NCI-H2196 (cell line): ENCODE measurements at regions not wholly inside any gene's neighbourhood (a gene's known extent, or its start where the extent isn't known, plus 50 kb on each side); places are given as distances from the start of the nearest gene placed in this dataset.
"Not testable (repeated sequence)": the region's sequence is repeated elsewhere in the genome, so short reads cannot be mapped to it uniquely, and the experiment has no call there.

Experiments
- DNase-seq: peaks from one replicate; lab custom pipeline; 2025; ENCODE audit not compliant: unreplicated experiment; lab: John Stamatoyannopoulos, UW

GRCh38 chr7:53383131-53383530, 347.7 kb downstream of the POM121L12 start:
- DNase-seq = no peak

GRCh38 chr7:53385239-53385638, 349.8 kb downstream of the POM121L12 start:
- DNase-seq = not testable (repeated sequence)

- DNase-seq = no peak
Measured at GRCh38 chr7:53387515-53387914, 352.1 kb downstream of the POM121L12 start.

GRCh38 chr7:53397911-53398310, 362.5 kb downstream of the POM121L12 start:
- no peak for DNase-seq

GRCh38 chr7:53398566-53398965, 363.1 kb downstream of the POM121L12 start:
- no peak for DNase-seq

- DNase-seq = no peak
Measured at GRCh38 chr7:53413021-53413420, 377.6 kb downstream of the POM121L12 start.

GRCh38 chr7:53415816-53416215, 380.4 kb downstream of the POM121L12 start:
- DNase-seq = no peak

- DNase-seq = no peak
Measured at GRCh38 chr7:53418834-53419482, 383.5 kb downstream of the POM121L12 start.

- DNase-seq = no peak
Measured at GRCh38 chr7:53420550-53420949, 385.1 kb downstream of the POM121L12 start.

GRCh38 chr7:53422291-53422690, 386.9 kb downstream of the POM121L12 start:
- no peak for DNase-seq

GRCh38 chr7:53426145-53426750, 390.8 kb downstream of the POM121L12 start:
- no peak for DNase-seq

- DNase-seq = no peak
Measured at GRCh38 chr7:53428045-53428444, 392.6 kb downstream of the POM121L12 start.

GRCh38 chr7:53431901-53432300, 396.5 kb downstream of the POM121L12 start:
- no peak for DNase-seq

- no peak for DNase-seq
Measured at GRCh38 chr7:53437336-53437735, 401.9 kb downstream of the POM121L12 start.

GRCh38 chr7:53446170-53446569, 410.7 kb downstream of the POM121L12 start:
- no peak for DNase-seq

GRCh38 chr7:53458636-53459035, 423.2 kb downstream of the POM121L12 start:
- DNase-seq = no peak

- no peak for DNase-seq
Measured at GRCh38 chr7:53466371-53466770, 430.9 kb downstream of the POM121L12 start.

GRCh38 chr7:53470336-53470970, 435.0 kb downstream of the POM121L12 start:
- no peak for DNase-seq

GRCh38 chr7:53473371-53473770, 437.9 kb downstream of the POM121L12 start:
- no peak for DNase-seq

- DNase-seq = no peak
Measured at GRCh38 chr7:53475776-53476175, 440.3 kb downstream of the POM121L12 start.

- no peak for DNase-seq
Measured at GRCh38 chr7:53476566-53476965, 441.1 kb downstream of the POM121L12 start.

GRCh38 chr7:53485354-53485753, 449.9 kb downstream of the POM121L12 start:
- DNase-seq = no peak
